ENCODE measurements at regions not wholly inside any gene's neighbourhood (a gene's known extent, or its start where the extent isn't known, plus 50 kb on each side); places are given as distances from the start of the nearest gene placed in this dataset.

GRCh38 chrX:20951016-20951810 is 423.0 kb upstream of the CNKSR2 start:
- Histone ChIP-seq H3K9ac (no peak overlapping the region), H4K20me1 (no peaks in the 10 kb centered on the region), H3K4me2 (no peak overlapping the region), H3K36me3 (no peaks in the 10 kb centered on the region), H3K27ac (no peak overlapping the region), H3K9me3 (replicated peaks in 1 of 11) (no peaks in the 10 kb centered on the region), H3K4me1 (peaks cover 0 to 4% (median 0%) of the 10 kb centered on the region in 10 experiments; a peak in 1 of 20 replicates), H3K4me3 (no peak overlapping the region), H3K27me3 (no peaks in the 10 kb centered on the region)
- TF ChIP-seq Cebpa-rat (IDR thresholded peaks at IDR 0.05), result no peak

GRCh38 chrX:20947411-20947912 is 426.8 kb upstream of the CNKSR2 start:
- H3K27ac ChIP-seq, result no peak overlapping the region
- no peak for TF ChIP-seq Cebpa-rat (IDR thresholded peaks at IDR 0.05)
- no peak overlapping the region for H3K4me3 ChIP-seq
- peaks cover 0 to 4% (median 0%) of the 10 kb centered on the region in 10 experiments; a peak in 1 of 20 replicates for H3K4me1 ChIP-seq
- no peaks in the 10 kb centered on the region for H4K20me1 ChIP-seq
- no peaks in the 10 kb centered on the region for H3K27me3 ChIP-seq
- H3K36me3 ChIP-seq, result no peaks in the 10 kb centered on the region
- no peaks in the 10 kb centered on the region for H3K9me3 ChIP-seq (replicated peaks in 1 of 11)
- no peak overlapping the region for H3K9ac ChIP-seq
- no peak overlapping the region for H3K4me2 ChIP-seq

- Histone ChIP-seq H3K36me3 (no peaks in the 10 kb centered on the region), H3K27me3 (no peaks in the 10 kb centered on the region), H3K4me3 (no peak overlapping the region), H3K27ac (no peak overlapping the region), H3K4me2 (no peak overlapping the region), H3K9ac (no peak overlapping the region), H4K20me1 (no peaks in the 10 kb centered on the region), H3K4me1 (no peaks in the 10 kb centered on the region), H3K9me3 (replicated peaks in 1 of 11) (no peaks in the 10 kb centered on the region)
- no peak for TF ChIP-seq Cebpa-rat (IDR thresholded peaks at IDR 0.05)
Measured at GRCh38 chrX:20913760-20914159, 460.5 kb upstream of the CNKSR2 start.

- Histone ChIP-seq H3K9ac (no peak overlapping the region), H3K36me3 (no peaks in the 10 kb centered on the region), H3K4me1 (peaks cover 0 to 11% (median 7%) of the 10 kb centered on the region in 10 experiments; a peak in 10 of 20 replicates), H3K27ac (no peak overlapping the region), H3K27me3 (no peaks in the 10 kb centered on the region), H4K20me1 (no peaks in the 10 kb centered on the region), H3K4me3 (no peak overlapping the region), H3K4me2 (peak overlapping the region in 7 of 11 experiments; percentile 14 to 60 (median 39); a peak in 11 of 22 replicates), H3K9me3 (replicated peaks in 1 of 11) (0 out of 22 replicates have a peak, but pooled peaks cover 0 to 6% (median 0%) of the 10 kb centered on the region in 11 experiments)
- TF ChIP-seq Cebpa-rat (IDR thresholded peaks at IDR 0.05), result no peak
Measured at GRCh38 chrX:20906571-20906970, 467.6 kb upstream of the CNKSR2 start.

- Histone ChIP-seq H3K27me3 (no peaks in the 10 kb centered on the region), H3K27ac (no peak overlapping the region), H4K20me1 (no peaks in the 10 kb centered on the region), H3K4me2 (no peak overlapping the region), H3K9me3 (replicated peaks in 1 of 11) (peaks cover 15 to 31% (median 20%) of the 10 kb centered on the region in 11 experiments; a peak in 18 of 22 replicates), H3K9ac (no peak overlapping the region), H3K36me3 (no peaks in the 10 kb centered on the region), H3K4me1 (no peaks in the 10 kb centered on the region), H3K4me3 (no peak overlapping the region)
- no peak for TF ChIP-seq Cebpa-rat (IDR thresholded peaks at IDR 0.05)
Measured at GRCh38 chrX:20884565-20884964, 489.7 kb upstream of the CNKSR2 start.

- no peaks in the 10 kb centered on the region for H3K27me3 ChIP-seq
- H4K20me1 ChIP-seq, result no peaks in the 10 kb centered on the region
- no peak for TF ChIP-seq Cebpa-rat (IDR thresholded peaks at IDR 0.05)
- H3K9me3 ChIP-seq (replicated peaks in 1 of 11), result peaks cover 26 to 32% (median 30%) of the 10 kb centered on the region in 11 experiments
- H3K4me3 ChIP-seq, result no peak overlapping the region
- H3K4me2 ChIP-seq, result no peak overlapping the region
- H3K27ac ChIP-seq, result no peak overlapping the region
- H3K4me1 ChIP-seq, result no peaks in the 10 kb centered on the region
- H3K9ac ChIP-seq, result no peak overlapping the region
- no peaks in the 10 kb centered on the region for H3K36me3 ChIP-seq
Measured at GRCh38 chrX:20863649-20864048, 510.6 kb upstream of the CNKSR2 start.

GRCh38 chrX:20861113-20861512 is 513.1 kb upstream of the CNKSR2 start:
- no peak overlapping the region for H3K9ac ChIP-seq
- no peaks in the 10 kb centered on the region for H4K20me1 ChIP-seq
- H3K27ac ChIP-seq, result no peak overlapping the region
- no peak overlapping the region; a peak in 1 of 20 replicates for H3K4me3 ChIP-seq
- no peak overlapping the region for H3K4me2 ChIP-seq
- no peak for TF ChIP-seq Cebpa-rat (IDR thresholded peaks at IDR 0.05)
- H3K9me3 ChIP-seq (replicated peaks in 1 of 11), result peaks cover 26 to 32% (median 30%) of the 10 kb centered on the region in 11 experiments
- H3K27me3 ChIP-seq, result no peaks in the 10 kb centered on the region
- H3K4me1 ChIP-seq, result 0 out of 20 replicates have a peak, but pooled peaks cover 0 to 5% (median 0%) of the 10 kb centered on the region in 10 experiments
- H3K36me3 ChIP-seq, result no peaks in the 10 kb centered on the region

- no peak overlapping the region for H3K4me3 ChIP-seq
- H3K9ac ChIP-seq, result no peak overlapping the region
- H4K20me1 ChIP-seq, result no peaks in the 10 kb centered on the region
- no peaks in the 10 kb centered on the region for H3K36me3 ChIP-seq
- no peaks in the 10 kb centered on the region for H3K27me3 ChIP-seq
- TF ChIP-seq Cebpa-rat (IDR thresholded peaks at IDR 0.05), result no peak
- peaks cover 25 to 26% (median 26%) of the 10 kb centered on the region in 11 experiments for H3K9me3 ChIP-seq (replicated peaks in 1 of 11)
- H3K4me2 ChIP-seq, result no peak overlapping the region
- no peak overlapping the region for H3K27ac ChIP-seq
- 0 out of 20 replicates have a peak, but pooled peaks cover 0 to 5% (median 0%) of the 10 kb centered on the region in 10 experiments for H3K4me1 ChIP-seq
Measured at GRCh38 chrX:20857746-20858145, 516.5 kb upstream of the CNKSR2 start.

- H3K27ac ChIP-seq, result no peak overlapping the region
- H3K9me3 ChIP-seq (replicated peaks in 1 of 11), result peaks cover 0 to 5% (median 0%) of the 10 kb centered on the region in 11 experiments; a peak in 3 of 22 replicates
- no peak overlapping the region for H3K9ac ChIP-seq
- no peak overlapping the region for H3K4me2 ChIP-seq
- no peaks in the 10 kb centered on the region for H3K27me3 ChIP-seq
- no peaks in the 10 kb centered on the region for H3K4me1 ChIP-seq
- no peak overlapping the region for H3K4me3 ChIP-seq
- no peaks in the 10 kb centered on the region for H4K20me1 ChIP-seq
- H3K36me3 ChIP-seq, result no peaks in the 10 kb centered on the region
- TF ChIP-seq Cebpa-rat (IDR thresholded peaks at IDR 0.05), result no peak
Measured at GRCh38 chrX:20838477-20838876, 535.7 kb upstream of the CNKSR2 start.
